Embryonic facial prominence (tissue), 1 donor: ENCODE measurements at regions not wholly inside any gene's neighbourhood (a gene's known extent, or its start where the extent isn't known, plus 50 kb on each side); places are given as distances from the start of the nearest gene placed in this dataset.
A peak's percentile ranks its signal among the peaks of the same experiment; 100 is the strongest.
"Not testable (repeated sequence)": the region's sequence is repeated elsewhere in the genome, so short reads cannot be mapped to it uniquely, and the experiment has no call there.

ENCODE experiments used
- DNase-seq: peaks from one replicate; pipeline ENCODE4 v3.0.0-alpha.2; 2016; ENCODE audit errors: extremely low spot score

GRCh38 chr6:167546611-167547327, 221.9 kb downstream of the TTLL2 start:
- DNase-seq, result no peak

DNA sequence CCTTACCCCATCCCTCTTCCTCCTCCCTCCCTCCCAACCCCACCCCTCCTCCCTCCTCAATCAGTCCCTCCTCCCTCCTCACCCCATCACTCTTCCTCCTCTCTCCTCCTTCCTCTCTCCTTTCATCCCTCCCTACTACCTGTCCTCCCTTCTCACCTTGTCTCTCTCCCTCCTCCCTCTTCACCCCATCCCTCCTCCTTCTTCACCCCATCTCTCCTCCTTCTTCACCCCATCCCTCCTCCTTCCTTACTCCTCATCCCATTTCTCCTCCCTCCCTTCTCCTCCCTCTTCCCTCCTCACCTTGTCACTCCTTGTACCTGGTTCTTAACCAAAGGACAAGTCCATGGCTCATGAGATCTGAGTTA, 222.4 kb downstream of the TTLL2 start:
- no peak for DNase-seq

- peak; percentile 50 for DNase-seq
Observed at GRCh38 chr6:167547751-167548150, 222.9 kb downstream of the TTLL2 start.

DNA sequence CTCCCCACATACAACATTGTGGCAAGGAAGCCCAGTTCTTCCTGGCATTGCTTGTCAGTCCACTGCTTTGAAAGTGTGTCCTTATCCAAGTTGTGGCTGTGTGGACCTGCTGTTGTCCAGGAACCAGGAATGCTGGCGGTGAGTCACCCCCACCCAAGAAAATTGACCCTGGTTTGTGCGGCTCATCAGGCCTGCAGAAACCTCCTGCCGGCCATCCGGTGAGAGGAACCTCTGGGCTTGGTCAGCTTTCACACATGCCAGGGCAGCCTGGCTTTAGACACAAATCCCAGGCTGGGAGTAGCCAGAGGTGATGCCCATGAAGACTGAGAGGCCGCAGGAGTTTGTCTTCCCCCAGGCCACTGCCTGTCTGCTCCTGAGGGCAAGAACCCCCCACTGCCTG, 223.6 kb downstream of the TTLL2 start:
- no peak for DNase-seq

DNA sequence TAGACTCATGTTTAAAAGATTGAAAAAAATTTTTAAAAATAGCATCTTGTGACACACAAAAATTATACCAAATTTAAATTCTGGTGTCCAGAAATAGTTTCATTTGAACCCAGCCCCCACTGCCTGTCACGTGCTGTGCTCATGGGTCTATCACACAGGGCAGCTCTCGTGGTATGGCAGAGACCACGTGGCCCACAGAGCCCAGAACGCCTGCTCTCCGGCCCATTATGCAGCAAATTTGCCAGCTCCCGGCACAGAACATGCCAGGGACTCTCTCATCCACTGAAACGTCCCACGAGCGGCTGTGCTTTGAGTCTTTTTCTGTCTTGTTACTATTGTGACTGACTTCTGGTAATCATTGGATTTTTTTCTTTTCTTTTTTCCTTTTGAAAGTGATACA, 224.3 kb downstream of the TTLL2 start:
- DNase-seq, result no peak

DNA sequence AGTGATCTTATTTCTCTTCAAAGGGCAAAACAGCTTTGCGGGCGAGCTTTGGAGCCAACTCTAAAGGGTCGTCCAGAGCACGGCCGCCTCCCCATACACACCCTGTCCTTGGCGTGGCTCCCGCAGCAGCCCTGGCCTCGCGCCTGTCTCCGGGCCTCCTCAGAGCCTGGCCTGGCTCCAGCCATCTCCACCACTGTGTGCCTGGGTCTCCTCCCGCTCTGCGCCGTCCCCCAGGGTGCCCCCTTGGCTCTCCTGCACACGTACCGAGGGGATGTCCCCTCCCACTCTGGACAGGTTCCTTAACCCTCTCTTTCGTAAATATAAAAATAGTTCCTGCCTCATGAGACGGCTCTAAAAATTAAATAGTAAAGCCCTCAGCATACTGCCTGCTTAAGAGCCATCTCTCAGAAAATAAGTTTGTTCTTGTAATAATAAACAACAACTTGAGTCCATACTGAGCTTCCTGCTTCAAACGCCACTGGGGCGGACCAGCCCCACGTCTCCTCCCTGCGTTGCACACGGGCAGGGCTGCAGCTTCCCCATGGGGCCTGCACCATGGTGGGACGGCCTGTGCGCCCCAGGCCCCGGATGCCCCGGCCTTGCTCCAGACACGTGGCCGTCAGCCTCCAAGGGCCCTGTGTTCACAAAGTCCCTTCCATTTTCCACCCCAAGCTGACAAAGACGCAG, 226.2 kb downstream of the TTLL2 start:
- no peak for DNase-seq

GRCh38 chr6:167551628-167552257, 226.9 kb downstream of the TTLL2 start:
- no peak for DNase-seq

- DNase-seq, result no peak
Observed at GRCh38 chr6:167552258-167552630, 227.4 kb downstream of the TTLL2 start.

GRCh38 chr6:167552961-167553735, 228.3 kb downstream of the TTLL2 start:
- DNase-seq, result no peak

DNA sequence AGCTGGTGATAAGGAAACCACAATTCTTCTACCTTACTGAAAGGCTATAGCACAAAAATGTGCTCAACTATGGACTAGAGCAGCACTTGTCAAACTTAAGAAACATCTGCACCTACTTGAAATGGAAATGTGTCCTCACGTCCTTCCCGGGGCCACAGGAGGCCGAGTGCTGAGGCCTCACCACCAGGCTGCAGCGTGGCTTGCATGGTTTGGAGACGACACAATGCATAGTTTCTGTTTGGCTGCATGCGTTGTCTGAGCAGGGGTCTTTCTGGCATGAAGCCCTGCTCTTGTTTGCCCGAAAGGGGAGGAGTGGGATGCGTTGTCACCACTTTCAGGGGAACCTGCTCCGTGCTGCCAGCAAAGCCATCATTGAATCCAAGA, 228.8 kb downstream of the TTLL2 start:
- DNase-seq, result no peak

DNA sequence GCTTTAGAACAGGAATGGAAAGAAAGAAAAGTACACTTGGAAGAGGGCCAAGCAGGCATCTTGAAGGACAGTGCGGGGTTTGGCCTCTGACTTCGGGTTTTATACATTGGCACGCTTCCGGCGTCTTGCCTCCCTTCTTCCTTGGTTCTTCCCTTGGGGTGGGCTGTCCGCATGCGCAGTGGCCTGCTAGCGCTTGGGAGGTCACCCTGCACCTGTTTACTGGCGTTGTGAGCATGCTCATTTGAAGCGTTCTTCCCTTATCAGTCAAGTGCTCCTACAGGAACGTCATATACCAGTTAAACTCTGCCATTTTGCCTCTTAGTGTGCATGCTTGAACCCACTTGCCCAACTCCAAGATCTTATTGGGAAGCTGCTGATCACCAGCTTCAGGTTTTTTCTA, 230.0 kb downstream of the TTLL2 start:
- no peak for DNase-seq

DNA sequence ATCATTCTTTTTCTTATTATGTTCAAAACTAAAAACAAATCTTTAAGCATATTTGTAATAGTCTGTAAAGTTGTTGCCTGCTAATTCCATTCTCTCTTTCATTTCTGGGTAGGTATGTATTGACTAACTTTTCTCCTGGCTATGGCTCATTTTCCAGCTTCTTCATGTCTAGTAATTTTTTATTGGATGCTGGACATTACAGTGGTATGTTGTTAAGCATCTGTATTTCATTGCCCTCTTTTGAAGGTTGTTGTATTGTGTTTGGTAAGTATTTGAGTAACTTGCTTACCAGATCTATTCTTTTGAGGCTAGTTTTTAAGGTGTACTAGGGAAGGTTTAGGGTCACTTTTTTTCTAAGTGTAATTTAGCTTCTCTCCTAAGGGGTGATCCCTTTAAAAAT, 230.9 kb downstream of the TTLL2 start:
- no peak for DNase-seq

DNA sequence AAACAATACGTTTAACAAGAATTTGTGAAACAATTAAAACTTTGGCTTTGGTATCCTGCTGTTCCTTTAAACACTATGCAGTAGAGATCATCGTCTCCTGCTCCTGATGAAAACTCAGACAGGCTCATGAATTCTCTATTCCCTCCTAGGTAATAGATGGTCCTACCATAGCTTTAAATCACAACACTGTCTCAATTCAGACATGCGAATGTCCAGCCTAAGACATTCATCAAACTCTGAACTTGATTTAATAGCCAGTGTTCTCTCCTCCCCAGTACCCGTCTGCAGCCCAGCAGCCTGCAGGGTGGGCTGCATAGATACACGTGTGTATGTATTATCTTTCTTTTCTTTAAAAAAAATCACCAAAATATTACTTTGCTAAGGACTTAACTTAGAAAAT, 232.8 kb downstream of the TTLL2 start:
- DNase-seq, result no peak

- DNase-seq, result no peak
Observed at GRCh38 chr6:167558246-167559177, 233.6 kb downstream of the TTLL2 start.

- no peak for DNase-seq
Observed at GRCh38 chr6:167559675-167560479, 235.0 kb downstream of the TTLL2 start.

GRCh38 chr6:167560673-167561569, 236.0 kb downstream of the TTLL2 start:
- no peak for DNase-seq

- not testable (repeated sequence) for DNase-seq
Observed at GRCh38 chr6:167562862-167563261, 238.0 kb downstream of the TTLL2 start.

GRCh38 chr6:167564416-167565250, 239.7 kb downstream of the TTLL2 start:
- no peak for DNase-seq

- no peak for DNase-seq
Observed at GRCh38 chr6:167565388-167565787, 240.5 kb downstream of the TTLL2 start.
